ENCODE measurements at regions not wholly inside any gene's neighbourhood (a gene's known extent, or its start where the extent isn't known, plus 50 kb on each side); places are given as distances from the start of the nearest gene placed in this dataset.

DNA sequence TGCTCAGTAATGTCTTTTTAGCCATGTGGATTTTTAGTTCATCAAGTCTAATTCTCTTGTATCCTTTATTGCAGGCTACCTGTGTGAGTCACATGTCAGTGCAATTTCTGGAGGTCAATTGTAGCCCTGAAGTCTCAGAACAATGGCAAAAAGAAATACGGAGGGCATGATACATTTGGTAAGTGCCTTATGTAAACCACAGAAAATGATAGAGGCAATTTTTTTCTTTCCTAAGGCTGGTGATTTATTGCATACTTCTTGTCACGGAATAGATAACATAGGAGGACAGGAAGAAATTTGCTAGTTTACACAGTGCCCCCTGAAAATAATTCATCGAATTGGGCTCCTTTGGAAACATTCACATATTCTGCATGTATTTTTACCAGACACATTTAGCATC is 235.9 kb downstream of the DMRTA1 start:
- H3K36me3 ChIP-seq (ENCODE audit: insufficient read depth, low read length), result no peaks in the 10 kb centered on the region
- TF ChIP-seq EZH2 (IDR thresholded peaks at IDR 0.05), result no peak
- no peak for TF ChIP-seq FOXP2 (optimal IDR thresholded peaks at IDR 0.05; ENCODE audit: control extremely low read depth, extremely low read length, insufficient read depth)
- TF ChIP-seq POLR2AphosphoS5 (IDR thresholded peaks at IDR 0.05; ENCODE audit: borderline replicate concordance, low read depth, low read length), result no peak
- H3K9me3 ChIP-seq (ENCODE audit: low read depth, low read length), result no peaks in the 10 kb centered on the region
- H3K9ac ChIP-seq (ENCODE audit: insufficient read length), result no peak overlapping the region
- no peak for DNase-seq (ENCODE audit: low read depth, low spot score)
- H3K4me3 ChIP-seq, result no peak overlapping the region
- no peak overlapping the region for H3K27ac ChIP-seq

DNA sequence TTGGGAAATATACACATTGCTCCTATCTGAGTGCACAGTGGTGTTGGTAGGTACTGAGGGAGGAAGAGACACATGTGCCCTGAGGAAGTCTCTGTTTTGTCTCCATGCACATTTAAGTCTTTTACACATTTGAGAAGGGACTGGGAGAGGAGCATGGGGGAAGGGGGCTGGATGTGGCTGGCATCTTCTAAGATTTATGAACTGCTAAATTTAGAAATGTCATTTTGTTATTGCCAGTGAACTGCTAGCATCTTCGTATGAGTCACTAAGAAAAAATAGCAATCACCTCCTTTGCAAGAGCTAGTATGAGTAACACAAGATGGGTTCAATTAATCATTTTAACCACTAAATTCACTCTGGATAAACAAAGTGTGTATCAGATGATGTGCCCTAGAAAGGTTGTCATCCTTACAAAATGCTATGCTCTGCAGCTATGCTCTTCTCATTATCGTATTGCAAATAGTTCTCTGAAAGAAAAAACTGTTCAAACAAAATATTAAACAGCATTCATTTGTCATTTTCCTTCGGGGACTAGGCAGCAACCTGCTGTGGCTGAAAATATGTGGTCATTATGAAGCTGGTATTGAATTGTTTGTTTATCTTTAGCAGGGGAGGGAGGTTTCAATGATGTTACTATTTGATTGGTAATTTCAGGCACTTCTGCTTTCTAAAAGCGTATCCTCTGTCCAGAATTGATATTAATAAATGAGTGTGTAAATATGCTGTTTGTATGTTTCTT is 236.5 kb downstream of the DMRTA1 start:
- DNase-seq (ENCODE audit: low read depth, low spot score), result no peak
- no peak for TF ChIP-seq EZH2 (IDR thresholded peaks at IDR 0.05)
- no peak for TF ChIP-seq POLR2AphosphoS5 (IDR thresholded peaks at IDR 0.05; ENCODE audit: borderline replicate concordance, low read depth, low read length)
- TF ChIP-seq FOXP2 (optimal IDR thresholded peaks at IDR 0.05; ENCODE audit: control extremely low read depth, extremely low read length, insufficient read depth), result no peak
- no peaks in the 10 kb centered on the region for H3K36me3 ChIP-seq (ENCODE audit: insufficient read depth, low read length)
- no peaks in the 10 kb centered on the region for H3K9me3 ChIP-seq (ENCODE audit: low read depth, low read length)
- no peak overlapping the region for H3K4me3 ChIP-seq
- no peak overlapping the region for H3K27ac ChIP-seq
- no peak overlapping the region for H3K9ac ChIP-seq (ENCODE audit: insufficient read length)

DNA sequence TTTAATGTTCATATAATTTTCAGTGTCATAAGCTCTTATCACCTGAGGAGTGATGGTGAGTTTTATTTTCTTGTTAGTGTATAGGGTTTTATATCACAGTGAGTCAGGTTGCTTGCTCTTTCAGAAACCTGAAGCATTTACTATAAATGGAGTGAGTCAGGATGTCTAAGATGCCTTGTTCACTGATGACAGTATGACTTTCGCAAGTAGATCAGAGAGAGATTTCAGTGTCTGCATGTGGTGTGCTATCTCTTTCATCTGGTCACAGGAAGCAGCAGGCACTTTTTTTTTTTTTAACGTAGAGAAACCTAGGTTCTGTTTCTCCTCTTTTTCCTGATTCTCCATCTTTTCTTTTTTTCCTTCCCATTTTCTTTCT is 237.1 kb downstream of the DMRTA1 start:
- no peak for TF ChIP-seq FOXP2 (optimal IDR thresholded peaks at IDR 0.05; ENCODE audit: control extremely low read depth, extremely low read length, insufficient read depth)
- no peak for TF ChIP-seq EZH2 (IDR thresholded peaks at IDR 0.05)
- TF ChIP-seq POLR2AphosphoS5 (IDR thresholded peaks at IDR 0.05; ENCODE audit: borderline replicate concordance, low read depth, low read length), result no peak
- H3K27ac ChIP-seq, result no peak overlapping the region
- no peaks in the 10 kb centered on the region for H3K9me3 ChIP-seq (ENCODE audit: low read depth, low read length)
- no peak overlapping the region for H3K4me3 ChIP-seq
- no peak overlapping the region for H3K9ac ChIP-seq (ENCODE audit: insufficient read length)
- no peak for DNase-seq (ENCODE audit: low read depth, low spot score)
- H3K36me3 ChIP-seq (ENCODE audit: insufficient read depth, low read length), result no peaks in the 10 kb centered on the region

DNA sequence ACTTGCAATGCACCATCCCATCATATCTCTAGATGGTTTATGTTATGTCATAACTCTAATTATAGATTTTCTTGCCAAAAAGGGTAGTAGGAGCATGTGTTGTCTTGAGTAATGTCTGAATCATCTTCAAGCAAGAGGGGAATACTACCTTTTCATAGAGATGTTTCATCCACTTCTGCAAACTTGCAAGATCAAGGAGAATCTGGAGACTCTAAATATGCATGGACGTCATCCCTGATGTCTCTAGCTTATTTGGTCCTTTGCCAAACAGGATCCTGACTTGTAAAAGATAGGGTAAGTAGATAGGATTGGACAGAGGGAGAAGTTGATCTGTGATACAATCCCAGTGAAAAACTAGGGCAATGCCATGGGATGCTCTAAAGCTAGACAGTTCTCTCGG is 246.5 kb downstream of the DMRTA1 start:
- no peak for DNase-seq (ENCODE audit: low read depth, low spot score)

DNA sequence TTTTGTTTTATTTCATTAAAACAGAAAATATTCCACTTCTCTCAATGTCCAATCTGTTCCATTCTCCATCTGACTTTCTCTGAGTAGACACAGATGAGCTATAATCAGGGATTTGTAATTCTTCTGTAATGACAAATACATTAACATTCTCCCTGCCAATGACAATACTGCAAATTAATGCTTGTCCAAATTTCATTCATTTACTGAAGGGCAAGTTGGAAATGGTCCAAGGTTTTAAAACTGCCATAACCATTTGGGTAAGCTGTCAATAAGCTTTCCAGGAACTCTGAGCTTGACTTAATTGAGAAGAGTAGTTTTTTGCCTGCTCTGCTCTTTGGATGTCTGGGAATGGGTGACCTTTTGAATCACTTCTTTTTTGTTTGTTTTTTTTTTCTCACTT is 253.5 kb downstream of the DMRTA1 start:
- H3K4me3 ChIP-seq, result no peak overlapping the region
- TF ChIP-seq EZH2 (IDR thresholded peaks at IDR 0.05), result no peak
- no peak for TF ChIP-seq POLR2AphosphoS5 (IDR thresholded peaks at IDR 0.05; ENCODE audit: borderline replicate concordance, low read depth, low read length)
- TF ChIP-seq FOXP2 (optimal IDR thresholded peaks at IDR 0.05; ENCODE audit: control extremely low read depth, extremely low read length, insufficient read depth), result no peak

More for the DNA sequence above, 246.5 kb downstream of the DMRTA1 start:
- no peak overlapping the region for H3K4me3 ChIP-seq
- no peaks in the 10 kb centered on the region for H3K36me3 ChIP-seq (ENCODE audit: insufficient read depth, low read length)
- no peak overlapping the region for H3K27ac ChIP-seq
- H3K9ac ChIP-seq (ENCODE audit: insufficient read length), result no peak overlapping the region
- no peak for TF ChIP-seq POLR2AphosphoS5 (IDR thresholded peaks at IDR 0.05; ENCODE audit: borderline replicate concordance, low read depth, low read length)
- no peak for TF ChIP-seq EZH2 (IDR thresholded peaks at IDR 0.05)
- TF ChIP-seq FOXP2 (optimal IDR thresholded peaks at IDR 0.05; ENCODE audit: control extremely low read depth, extremely low read length, insufficient read depth), result no peak
- no peaks in the 10 kb centered on the region for H3K9me3 ChIP-seq (ENCODE audit: low read depth, low read length)

DNA sequence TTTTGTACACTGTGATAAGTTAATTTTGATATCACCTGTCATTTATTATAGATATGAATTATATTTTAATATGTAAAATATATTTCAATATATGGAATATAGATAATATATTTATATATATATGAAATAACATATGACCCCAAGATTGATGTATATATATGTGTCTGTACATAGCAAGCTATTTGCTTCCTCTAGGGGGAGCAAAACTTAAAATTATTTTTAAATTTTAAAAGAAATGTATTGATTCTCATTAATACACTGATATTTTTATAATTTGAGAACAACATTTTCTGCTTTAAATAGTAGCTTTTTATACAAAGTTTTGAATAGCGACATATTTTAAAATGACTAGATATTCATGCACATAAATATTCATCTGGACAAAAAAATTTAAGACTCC is 272.0 kb downstream of the DMRTA1 start:
- no peak overlapping the region for H3K4me3 ChIP-seq
- no peak overlapping the region for H3K9ac ChIP-seq (ENCODE audit: insufficient read length)
- TF ChIP-seq EZH2 (IDR thresholded peaks at IDR 0.05) (no peak), POLR2AphosphoS5 (IDR thresholded peaks at IDR 0.05; ENCODE audit: borderline replicate concordance, low read depth, low read length) (no peak), FOXP2 (optimal IDR thresholded peaks at IDR 0.05; ENCODE audit: control extremely low read depth, extremely low read length, insufficient read depth) (no peak)
- H3K36me3 ChIP-seq (ENCODE audit: insufficient read depth, low read length), result no peaks in the 10 kb centered on the region
- DNase-seq (ENCODE audit: low read depth, low spot score), result no peak
- H3K9me3 ChIP-seq (ENCODE audit: low read depth, low read length), result no peaks in the 10 kb centered on the region
- H3K27ac ChIP-seq, result no peak overlapping the region

More for the DNA sequence above, 253.5 kb downstream of the DMRTA1 start:
- no peak overlapping the region for H3K27ac ChIP-seq
- no peaks in the 10 kb centered on the region for H3K9me3 ChIP-seq (ENCODE audit: low read depth, low read length)
- H3K9ac ChIP-seq (ENCODE audit: insufficient read length), result no peak overlapping the region
- DNase-seq (ENCODE audit: low read depth, low spot score), result no peak
- no peaks in the 10 kb centered on the region for H3K36me3 ChIP-seq (ENCODE audit: insufficient read depth, low read length)

DNA sequence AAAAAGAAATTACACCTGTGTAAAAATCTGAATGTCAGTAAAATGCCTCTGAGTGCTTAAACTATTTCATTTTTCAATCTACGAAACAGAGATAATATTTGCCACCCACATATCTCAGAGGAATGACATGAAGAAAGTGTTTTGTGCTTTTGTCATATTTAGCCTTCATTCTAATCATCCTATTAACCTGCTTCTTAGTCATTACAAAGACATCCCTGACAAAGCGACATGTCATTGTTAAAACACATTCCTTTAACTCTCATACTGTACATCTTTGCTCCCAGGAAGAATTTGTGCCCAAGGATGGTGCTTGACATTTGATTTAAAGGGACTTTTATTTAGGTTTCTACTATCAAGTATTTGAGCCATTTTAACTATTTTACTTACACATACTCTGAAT is 275.9 kb downstream of the DMRTA1 start:
- no peak for DNase-seq (ENCODE audit: low read depth, low spot score)

DNA sequence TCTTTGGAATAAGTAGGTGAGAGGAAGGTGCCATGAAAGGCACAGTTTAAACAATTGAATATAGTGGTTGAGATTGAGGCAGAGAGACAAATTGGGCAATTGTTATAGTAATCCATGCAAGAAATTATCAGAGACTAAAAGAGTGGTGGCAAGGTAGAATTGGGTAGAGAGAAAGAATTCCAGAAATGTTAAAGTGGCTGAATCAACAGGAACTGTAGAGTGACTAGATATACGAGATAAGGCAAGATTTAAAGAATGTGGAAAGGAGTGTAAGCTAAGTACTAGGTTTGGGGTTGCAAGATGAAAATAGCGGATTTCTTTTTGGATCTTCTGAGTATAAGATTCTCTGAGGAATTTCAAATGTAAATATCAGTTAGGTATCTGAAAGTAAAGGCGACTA is 285.2 kb downstream of the DMRTA1 start:
- no peak for DNase-seq (ENCODE audit: low read depth, low spot score)
- Histone ChIP-seq H3K27ac (no peak overlapping the region), H3K4me3 (no peak overlapping the region), H3K9ac (ENCODE audit: insufficient read length) (no peak overlapping the region), H3K9me3 (ENCODE audit: low read depth, low read length) (no peaks in the 10 kb centered on the region), H3K36me3 (ENCODE audit: insufficient read depth, low read length) (no peaks in the 10 kb centered on the region)
- no peak for TF ChIP-seq EZH2 (IDR thresholded peaks at IDR 0.05)
- no peak for TF ChIP-seq POLR2AphosphoS5 (IDR thresholded peaks at IDR 0.05; ENCODE audit: borderline replicate concordance, low read depth, low read length)
- no peak for TF ChIP-seq FOXP2 (optimal IDR thresholded peaks at IDR 0.05; ENCODE audit: control extremely low read depth, extremely low read length, insufficient read depth)

More for the DNA sequence above, 275.9 kb downstream of the DMRTA1 start:
- Histone ChIP-seq H3K9me3 (ENCODE audit: low read depth, low read length) (no peaks in the 10 kb centered on the region), H3K27ac (no peak overlapping the region), H3K9ac (ENCODE audit: insufficient read length) (no peak overlapping the region), H3K36me3 (ENCODE audit: insufficient read depth, low read length) (no peaks in the 10 kb centered on the region), H3K4me3 (no peak overlapping the region)
- TF ChIP-seq EZH2 (IDR thresholded peaks at IDR 0.05), result no peak
- TF ChIP-seq POLR2AphosphoS5 (IDR thresholded peaks at IDR 0.05; ENCODE audit: borderline replicate concordance, low read depth, low read length), result no peak
- TF ChIP-seq FOXP2 (optimal IDR thresholded peaks at IDR 0.05; ENCODE audit: control extremely low read depth, extremely low read length, insufficient read depth), result no peak

DNA sequence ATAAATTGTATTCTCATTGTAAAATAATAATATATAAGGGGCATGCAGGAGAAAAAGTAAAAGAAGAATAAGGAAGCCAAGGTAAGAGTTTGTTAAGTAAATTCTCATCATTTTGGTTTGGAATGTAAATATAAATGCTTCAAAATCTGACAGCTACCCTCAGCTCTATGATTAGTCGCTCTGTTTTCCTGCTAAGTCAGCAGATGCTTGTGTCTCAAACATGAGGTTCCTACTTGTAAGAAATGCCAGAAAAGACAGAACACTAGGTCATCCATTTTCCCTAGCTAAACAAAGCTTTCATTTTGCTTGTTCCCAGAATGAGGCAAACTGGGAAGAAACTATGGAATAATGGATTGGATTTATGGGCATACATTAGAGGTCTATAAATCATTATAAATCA is 293.1 kb downstream of the DMRTA1 start:
- H3K9me3 ChIP-seq (ENCODE audit: low read depth, low read length), result no peaks in the 10 kb centered on the region
- H3K36me3 ChIP-seq (ENCODE audit: insufficient read depth, low read length), result no peaks in the 10 kb centered on the region
- no peak overlapping the region for H3K27ac ChIP-seq
- DNase-seq (ENCODE audit: low read depth, low spot score), result no peak
- TF ChIP-seq EZH2 (IDR thresholded peaks at IDR 0.05), result no peak
- TF ChIP-seq POLR2AphosphoS5 (IDR thresholded peaks at IDR 0.05; ENCODE audit: borderline replicate concordance, low read depth, low read length), result no peak
- TF ChIP-seq FOXP2 (optimal IDR thresholded peaks at IDR 0.05; ENCODE audit: control extremely low read depth, extremely low read length, insufficient read depth), result no peak
- no peak overlapping the region for H3K9ac ChIP-seq (ENCODE audit: insufficient read length)
- H3K4me3 ChIP-seq, result no peak overlapping the region
